PC-9 (cell line): ENCODE measurements at regions not wholly inside any gene's neighbourhood (a gene's known extent, or its start where the extent isn't known, plus 50 kb on each side); places are given as distances from the start of the nearest gene placed in this dataset.
"Not testable (repeated sequence)": the region's sequence is repeated elsewhere in the genome, so short reads cannot be mapped to it uniquely, and the experiment has no call there.

Experiments
- BruUV-seq: library from RNA; stranded (reverse); fragments of 400-500 nt; replicated peaks from 2 replicates; lab custom pipeline; 2021; lab: Mats Ljungman, UMichigan
- CTCF ChIA-PET: fragments of 300-600 bp; sonication (Branson Sonifier 250); formaldehyde crosslinking; loops from one replicate; lab custom pipeline; 2022; ENCODE audit warnings: antibody characterized with exemption; lab: Charles Lee
- POLR2A ChIA-PET: fragments of 300-600 bp; sonication (Branson Sonifier 250); formaldehyde crosslinking; loops from one replicate; lab custom pipeline; 2022; ENCODE audit warnings: antibody characterized with exemption; ENCODE audit not compliant: unreplicated experiment; lab: Charles Lee
- DNase-seq, 2 experiments: peaks; one replicate each; pipeline versions ENCODE4 v3.0.0 to v3.0.0-alpha.2; 2015 to 2022; ENCODE audit warnings: mixed read lengths in 1 of 2
- H2AFZ ChIP-seq: fragments of 200-600 bp; sonication (generic); 2 replicates; pipeline ENCODE4 v1.8.1; 2017; ENCODE audit warnings: antibody characterized with exemption
- H3F3A ChIP-seq: fragments of 200-600 bp; sonication (generic); 2 replicates; pipeline ENCODE4 v1.8.1; 2017; ENCODE audit warnings: antibody characterized with exemption, mild to moderate bottlenecking, low read depth; ENCODE audit not compliant: insufficient read depth
- H3K27ac ChIP-seq: fragments of 200-600 bp; sonication (generic); 2 replicates; pipeline ENCODE4 v1.6.1; 2016; ENCODE audit warnings: mixed run types
- H3K27me3 ChIP-seq: fragments of 200-600 bp; sonication (generic); 2 replicates; pipeline ENCODE4 v1.6.1; 2016; ENCODE audit warnings: low read depth, mixed run types; ENCODE audit not compliant: insufficient read depth
- H3K36me3 ChIP-seq: fragments of 200-600 bp; sonication (generic); 2 replicates; pipeline ENCODE4 v1.6.1; 2016; ENCODE audit warnings: low read depth, mixed run types
- H3K4me1 ChIP-seq: fragments of 200-600 bp; sonication (generic); replicated peaks from 2 replicates; pipeline ENCODE4 v1.6.1; 2016; ENCODE audit warnings: mixed run types; ENCODE audit not compliant: insufficient read depth
- H3K4me2 ChIP-seq: fragments of 200-600 bp; sonication (generic); 2 replicates; pipeline ENCODE4 v1.6.1; 2017; ENCODE audit warnings: mixed run types
- H3K4me3 ChIP-seq: fragments of 200-600 bp; sonication (generic); 2 replicates; pipeline ENCODE4 v1.6.1; 2016; ENCODE audit warnings: mixed run types
- H3K79me2 ChIP-seq: fragments of 200-600 bp; sonication (generic); 2 replicates; pipeline ENCODE4 v1.6.1; 2017; ENCODE audit warnings: low read depth, mixed run types
- H3K9me2 ChIP-seq: fragments of 200-600 bp; sonication (generic); 2 replicates; pipeline ENCODE4 v1.8.1; 2017; ENCODE audit warnings: mild to moderate bottlenecking; ENCODE audit not compliant: insufficient read depth
- H3K9me3 ChIP-seq: fragments of 200-600 bp; sonication (generic); 2 replicates; pipeline ENCODE4 v1.8.1; 2016; ENCODE audit warnings: low read depth; ENCODE audit not compliant: insufficient read depth
- H4K20me1 ChIP-seq: fragments of 200-600 bp; sonication (generic); 2 replicates; pipeline ENCODE4 v1.8.1; 2017; ENCODE audit not compliant: insufficient read depth
- CTCF ChIP-seq: fragments of 200-600 bp; sonication (generic); conservative IDR thresholded peaks from 2 replicates; pipeline ENCODE4 v1.6.1; 2017; ENCODE audit warnings: mixed run types, antibody characterized with exemption, mild to moderate bottlenecking, moderate library complexity
- EZH2 ChIP-seq: fragments of 200-600 bp; sonication (generic); IDR thresholded peaks from 2 replicates; pipeline ENCODE4 v1.8.0; 2017; ENCODE audit warnings: antibody characterized with exemption, low read depth
- intact Hi-C: fragments of 100-400 bp; cut with micrococcal nuclease; formaldehyde crosslinking; loops from one replicate; pipeline ENCODE4 v1.10.0; 2022; ENCODE audit not compliant: unreplicated experiment

- Histone ChIP-seq H3K4me2 (no peak overlapping the region), H3K4me1 (no peaks in the 10 kb centered on the region), H3K79me2 (no peaks in the 10 kb centered on the region), H2AFZ (no peak overlapping the region), H3K27ac (no peak overlapping the region), H3K4me3 (no peak overlapping the region), H4K20me1 (no peaks in the 10 kb centered on the region), H3F3A (no peaks in the 10 kb centered on the region), H3K27me3 (no peaks in the 10 kb centered on the region), H3K9me3 (no peaks in the 10 kb centered on the region), H3K9me2 (no peaks in the 10 kb centered on the region; the same call in 1 of the 2 replicates), H3K36me3 (no peaks in the 10 kb centered on the region)
- intact Hi-C loops: no loop called here
- CTCF ChIA-PET: no interaction called here
- no peak for DNase-seq
- no TSS peak for BruUV-seq
- POLR2A ChIA-PET: no interaction called here
- TF ChIP-seq CTCF (no peak), EZH2 (no peak)
These were observed 477.4 kb downstream of the FRK start for GRCh38 chr6:115583290-115583689.

GRCh38 chr6:115582386-115582785, 478.3 kb downstream of the FRK start:
- no peaks in the 10 kb centered on the region for H4K20me1 ChIP-seq
- H3K9me3 ChIP-seq: no peaks in the 10 kb centered on the region
- no peaks in the 10 kb centered on the region for H3K36me3 ChIP-seq
- H3K79me2 ChIP-seq: no peaks in the 10 kb centered on the region
- CTCF ChIA-PET: no interaction called here
- BruUV-seq: no TSS peak
- H3K4me2 ChIP-seq: no peak overlapping the region
- H2AFZ ChIP-seq: no peak overlapping the region
- H3K27me3 ChIP-seq: no peaks in the 10 kb centered on the region
- H3F3A ChIP-seq: no peaks in the 10 kb centered on the region
- DNase-seq: no peak
- H3K27ac ChIP-seq: no peak overlapping the region
- POLR2A ChIA-PET: no interaction called here
- intact Hi-C loops: no loop called here
- H3K9me2 ChIP-seq: no peaks in the 10 kb centered on the region; the same call in 1 of the 2 replicates
- H3K4me1 ChIP-seq: no peaks in the 10 kb centered on the region
- TF ChIP-seq EZH2 (no peak), CTCF (no peak)
- H3K4me3 ChIP-seq: no peak overlapping the region

GRCh38 chr6:115579565-115579964, 481.1 kb downstream of the FRK start:
- H3K4me2 ChIP-seq, H3K9me3 ChIP-seq, H3K27me3 ChIP-seq, H3K4me1 ChIP-seq, H2AFZ ChIP-seq, H4K20me1 ChIP-seq, H3K79me2 ChIP-seq, H3K9me2 ChIP-seq, POLR2A ChIA-PET, H3K27ac ChIP-seq, H3K4me3 ChIP-seq, DNase-seq, BruUV-seq, H3F3A ChIP-seq, intact Hi-C loops, H3K36me3 ChIP-seq, CTCF ChIA-PET: not testable (repeated sequence)

DNA sequence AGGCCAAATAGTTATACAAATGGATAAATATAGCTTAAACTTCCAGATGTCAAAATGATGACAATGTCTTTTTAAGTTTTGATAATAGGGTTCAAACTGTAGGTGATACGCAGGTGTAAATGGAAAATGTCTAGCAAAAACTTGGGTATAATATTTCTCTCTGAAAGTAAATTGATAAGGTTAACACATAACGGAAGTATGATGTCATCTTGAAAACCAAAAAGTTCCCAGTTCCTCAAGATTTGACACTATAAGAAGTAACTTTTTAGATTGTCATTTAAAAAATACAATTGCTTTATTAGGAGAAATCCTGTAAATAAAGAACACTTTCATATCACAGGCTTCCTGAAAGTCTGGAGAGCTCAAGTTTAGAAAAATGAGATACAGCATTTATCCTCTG, 483.4 kb downstream of the FRK start:
- H3K27ac ChIP-seq: no peak overlapping the region
- no peaks in the 10 kb centered on the region for H3K79me2 ChIP-seq
- H3K36me3 ChIP-seq: no peaks in the 10 kb centered on the region
- ChIA-PET CTCF (no interaction called here), POLR2A (no interaction called here)
- H3K9me3 ChIP-seq: no peaks in the 10 kb centered on the region
- H3K4me2 ChIP-seq: no peak overlapping the region
- no peaks in the 10 kb centered on the region for H3K4me1 ChIP-seq
- H3K9me2 ChIP-seq: no peaks in the 10 kb centered on the region; the same call in 1 of the 2 replicates
- intact Hi-C loops: no loop called here
- no peak overlapping the region for H2AFZ ChIP-seq
- no peaks in the 10 kb centered on the region for H3K27me3 ChIP-seq
- no peak for DNase-seq
- no peak for TF ChIP-seq EZH2
- TF ChIP-seq CTCF: no peak
- H3K4me3 ChIP-seq: no peak overlapping the region
- H3F3A ChIP-seq: no peaks in the 10 kb centered on the region
- no TSS peak for BruUV-seq
- H4K20me1 ChIP-seq: no peaks in the 10 kb centered on the region
